ENCODE measurements at regions not wholly inside any gene's neighbourhood (a gene's known extent, or its start where the extent isn't known, plus 50 kb on each side); places are given as distances from the start of the nearest gene placed in this dataset.

DNA sequence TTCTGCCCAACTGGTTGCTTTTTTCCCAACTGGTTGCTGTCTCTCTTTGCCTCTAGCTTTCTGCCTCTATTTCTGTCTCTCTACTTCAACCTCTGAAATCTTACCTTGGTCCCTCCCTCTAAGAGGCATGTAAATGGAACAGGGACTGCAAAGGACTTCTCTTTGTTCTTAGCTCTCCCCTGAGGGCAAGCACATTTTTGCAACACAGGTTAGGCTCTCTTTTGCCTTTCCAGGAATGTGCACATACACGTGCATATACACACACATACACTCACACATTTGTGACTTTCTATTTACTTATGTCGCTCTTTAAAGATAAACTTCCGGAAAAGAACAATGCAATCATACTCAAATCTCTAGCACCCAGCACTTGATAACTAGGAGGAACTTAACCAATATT, 262.6 kb upstream of the DDX18 start:
- H3K9ac ChIP-seq (ENCODE audit: low read depth, low read length), result no peak overlapping the region
- no peak overlapping the region for H3K4me3 ChIP-seq (ENCODE audit: low read length)
- peaks cover 27% of the 10 kb centered on the region for H3K4me1 ChIP-seq (ENCODE audit: insufficient read depth, low read length)
- no peak overlapping the region for H3K27ac ChIP-seq (ENCODE audit: low read length)
- no peaks in the 10 kb centered on the region for H3K9me3 ChIP-seq (ENCODE audit: insufficient read depth, low read depth, low read length)
- H3K27me3 ChIP-seq (ENCODE audit: insufficient read depth, low read length), result no peaks in the 10 kb centered on the region
- no peaks in the 10 kb centered on the region for H3K36me3 ChIP-seq (ENCODE audit: insufficient read depth, low read depth, low read length)

DNA sequence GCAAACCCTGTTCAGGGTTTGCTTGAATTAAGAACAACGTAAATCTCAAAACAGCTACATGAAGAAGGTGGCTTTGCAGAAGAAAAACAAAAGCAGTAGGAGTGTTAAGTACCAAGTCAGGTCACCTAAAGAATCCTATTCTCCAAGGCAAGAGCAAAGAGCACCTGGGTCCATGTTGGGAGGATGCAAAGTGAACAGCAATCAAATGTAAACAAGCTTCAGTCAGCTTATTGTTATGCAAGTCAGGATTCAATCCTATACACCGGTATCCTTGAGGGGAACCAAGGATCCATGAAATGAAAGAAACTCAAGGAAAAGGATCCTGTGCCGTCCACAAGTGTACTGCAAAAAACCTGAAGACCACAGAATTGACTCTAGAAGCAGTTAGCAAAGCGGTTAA, 261.0 kb upstream of the DDX18 start:
- H3K27ac ChIP-seq (ENCODE audit: low read length), result no peak overlapping the region
- H3K36me3 ChIP-seq (ENCODE audit: insufficient read depth, low read depth, low read length), result no peaks in the 10 kb centered on the region
- peak overlapping the region; percentile 36; the same call in 1 of the 2 replicates for H3K4me3 ChIP-seq (ENCODE audit: low read length)
- no peak overlapping the region; the same call in 1 of the 2 replicates for H3K9ac ChIP-seq (ENCODE audit: low read depth, low read length)
- H3K4me1 ChIP-seq (ENCODE audit: insufficient read depth, low read length), result peaks cover 27% of the 10 kb centered on the region
- H3K27me3 ChIP-seq (ENCODE audit: insufficient read depth, low read length), result no peaks in the 10 kb centered on the region
- H3K9me3 ChIP-seq (ENCODE audit: insufficient read depth, low read depth, low read length), result no peaks in the 10 kb centered on the region

DNA sequence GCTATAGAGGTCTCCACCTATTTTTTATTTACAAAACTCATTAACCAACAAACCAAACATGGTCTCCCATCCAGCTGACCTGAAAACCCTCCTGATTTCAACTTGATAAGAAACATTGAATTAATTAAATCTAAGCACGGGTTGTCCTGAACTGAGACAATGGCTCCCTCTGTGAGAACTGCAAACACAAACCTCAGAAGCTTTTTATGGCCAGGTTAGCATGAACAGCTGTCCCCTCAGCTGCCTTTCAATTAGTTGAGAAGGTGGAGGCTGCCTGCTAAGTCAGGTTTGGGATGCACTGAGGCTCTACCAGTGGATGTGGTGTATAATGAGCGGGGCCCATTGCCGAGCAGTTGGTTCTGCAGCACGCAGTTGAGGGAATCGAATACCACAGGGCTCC, 258.5 kb upstream of the DDX18 start:
- H3K27me3 ChIP-seq (ENCODE audit: insufficient read depth, low read length), result no peaks in the 10 kb centered on the region
- H3K27ac ChIP-seq (ENCODE audit: low read length), result no peak overlapping the region
- H3K9ac ChIP-seq (ENCODE audit: low read depth, low read length), result no peak overlapping the region
- no peaks in the 10 kb centered on the region for H3K9me3 ChIP-seq (ENCODE audit: insufficient read depth, low read depth, low read length)
- no peaks in the 10 kb centered on the region for H3K36me3 ChIP-seq (ENCODE audit: insufficient read depth, low read depth, low read length)
- no peak overlapping the region for H3K4me3 ChIP-seq (ENCODE audit: low read length)
- H3K4me1 ChIP-seq (ENCODE audit: insufficient read depth, low read length), result peaks cover 27% of the 10 kb centered on the region

DNA sequence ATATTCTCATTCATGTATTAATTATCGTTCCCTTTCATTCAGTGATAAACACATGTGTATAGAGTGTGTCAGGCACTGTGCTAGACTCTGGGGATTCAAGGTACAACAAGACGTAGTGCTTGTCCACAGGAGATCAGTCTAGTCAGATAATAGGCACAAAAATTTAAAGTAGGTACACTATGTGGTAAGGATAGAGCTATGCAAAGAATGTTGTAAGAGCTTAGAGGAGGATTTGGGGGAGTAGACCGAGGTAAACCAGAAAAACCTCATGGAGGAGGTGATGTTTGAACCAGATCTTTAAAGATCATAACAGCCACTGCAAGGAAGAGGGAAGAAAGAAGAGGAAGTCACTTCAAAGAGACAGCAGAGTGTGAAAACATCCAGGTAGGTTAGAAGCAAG, 256.9 kb upstream of the DDX18 start:
- no peak overlapping the region for H3K4me3 ChIP-seq (ENCODE audit: low read length)
- no peak overlapping the region for H3K27ac ChIP-seq (ENCODE audit: low read length)
- H3K36me3 ChIP-seq (ENCODE audit: insufficient read depth, low read depth, low read length), result no peaks in the 10 kb centered on the region
- H3K9me3 ChIP-seq (ENCODE audit: insufficient read depth, low read depth, low read length), result no peaks in the 10 kb centered on the region
- H3K4me1 ChIP-seq (ENCODE audit: insufficient read depth, low read length), result peaks cover 13% of the 10 kb centered on the region
- H3K27me3 ChIP-seq (ENCODE audit: insufficient read depth, low read length), result no peaks in the 10 kb centered on the region
- no peak overlapping the region for H3K9ac ChIP-seq (ENCODE audit: low read depth, low read length)

DNA sequence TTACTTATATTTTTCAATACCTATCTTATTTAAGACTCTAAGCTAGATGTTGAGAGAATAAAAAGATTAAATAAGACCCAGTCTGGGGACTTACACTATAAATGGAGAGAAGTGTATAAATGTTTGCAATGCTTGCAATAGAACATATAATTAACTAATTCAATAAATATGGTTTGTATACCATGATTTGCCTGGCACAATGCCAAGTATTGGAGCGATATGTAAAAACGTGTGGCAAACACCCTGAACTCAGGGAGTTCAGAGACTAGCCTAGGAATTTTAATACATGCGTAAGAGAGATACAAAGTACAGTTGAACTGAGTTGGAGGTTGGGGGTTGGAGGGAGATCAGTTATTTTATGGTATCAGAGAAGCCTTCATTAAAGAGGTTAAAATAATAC, 251.8 kb upstream of the DDX18 start:
- no peaks in the 10 kb centered on the region for H3K4me1 ChIP-seq (ENCODE audit: insufficient read depth, low read length)
- no peaks in the 10 kb centered on the region for H3K27me3 ChIP-seq (ENCODE audit: insufficient read depth, low read length)
- no peak overlapping the region for H3K27ac ChIP-seq (ENCODE audit: low read length)
- H3K9me3 ChIP-seq (ENCODE audit: insufficient read depth, low read depth, low read length), result no peaks in the 10 kb centered on the region
- H3K36me3 ChIP-seq (ENCODE audit: insufficient read depth, low read depth, low read length), result no peaks in the 10 kb centered on the region
- no peak overlapping the region for H3K9ac ChIP-seq (ENCODE audit: low read depth, low read length)
- H3K4me3 ChIP-seq (ENCODE audit: low read length), result no peak overlapping the region

DNA sequence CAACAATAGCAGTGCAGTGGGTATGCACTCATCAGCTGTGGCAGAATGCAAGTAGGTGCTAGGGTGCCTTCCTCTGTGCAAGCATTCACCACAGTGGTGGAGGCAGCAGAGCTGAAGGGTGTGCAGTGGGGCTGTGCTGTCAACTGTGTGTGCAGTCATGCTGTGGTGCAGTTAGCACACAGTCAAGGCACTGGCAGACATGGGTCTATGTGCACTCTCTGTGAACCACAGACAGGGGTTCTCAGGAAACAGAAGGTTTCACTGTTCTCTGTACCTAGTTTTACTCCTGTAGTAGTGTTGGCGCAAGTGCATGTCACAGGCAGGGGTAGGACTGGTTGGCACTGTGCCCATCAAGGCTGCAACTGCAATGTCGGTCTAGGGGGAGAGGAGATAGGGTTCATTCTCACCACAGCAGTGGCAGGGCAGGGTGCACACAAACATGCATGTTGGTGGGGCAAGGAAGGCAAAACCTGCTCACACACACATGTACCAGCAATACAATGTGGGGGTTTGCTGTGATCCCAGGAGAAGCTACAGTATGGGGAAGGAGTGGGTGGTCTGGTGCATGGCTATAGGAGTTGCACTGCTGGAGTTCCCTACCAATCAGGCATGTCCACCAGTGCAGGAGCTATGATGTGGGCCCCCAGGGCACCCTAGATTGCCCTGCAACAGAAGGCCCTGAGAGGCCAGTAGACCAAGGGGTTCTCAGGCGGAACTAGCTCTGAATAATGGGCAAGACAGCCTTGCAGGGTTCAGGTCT, 242.7 kb upstream of the DDX18 start:
- Histone ChIP-seq H3K27ac (ENCODE audit: low read length) (no peak overlapping the region), H3K9me3 (ENCODE audit: insufficient read depth, low read depth, low read length) (peaks cover 24% of the 10 kb centered on the region)

DNA sequence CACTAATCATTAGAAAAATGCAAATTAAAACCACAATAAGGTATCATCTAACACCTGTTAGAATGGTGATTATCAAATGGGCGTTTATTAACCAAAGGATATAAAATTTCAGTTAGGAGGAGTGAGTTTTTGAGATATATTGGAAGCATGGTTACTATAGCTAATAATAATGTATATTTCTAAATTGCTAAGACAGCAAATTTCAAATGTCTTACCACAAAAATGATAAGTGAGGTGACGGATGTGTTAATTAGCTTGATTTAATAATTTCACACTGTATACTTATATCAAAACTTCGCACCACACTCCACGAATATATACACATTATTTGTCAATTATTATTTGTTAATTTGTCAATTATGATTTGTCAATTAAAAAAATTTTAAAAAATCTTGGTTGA, 227.2 kb upstream of the DDX18 start:
- no peaks in the 10 kb centered on the region for H3K36me3 ChIP-seq (ENCODE audit: insufficient read depth, low read depth, low read length)
- no peak overlapping the region for H3K4me3 ChIP-seq (ENCODE audit: low read length)
- H3K4me1 ChIP-seq (ENCODE audit: insufficient read depth, low read length), result no peaks in the 10 kb centered on the region
- peaks cover 4% of the 10 kb centered on the region; the same call in 1 of the 2 replicates for H3K9me3 ChIP-seq (ENCODE audit: insufficient read depth, low read depth, low read length)
- no peak overlapping the region for H3K27ac ChIP-seq (ENCODE audit: low read length)
- no peaks in the 10 kb centered on the region for H3K27me3 ChIP-seq (ENCODE audit: insufficient read depth, low read length)
- H3K9ac ChIP-seq (ENCODE audit: low read depth, low read length), result no peak overlapping the region

More for the DNA sequence above, 242.7 kb upstream of the DDX18 start:
- Histone ChIP-seq H3K9ac (ENCODE audit: low read depth, low read length) (no peak overlapping the region), H3K36me3 (ENCODE audit: insufficient read depth, low read depth, low read length) (no peaks in the 10 kb centered on the region), H3K4me3 (ENCODE audit: low read length) (no peak overlapping the region), H3K4me1 (ENCODE audit: insufficient read depth, low read length) (no peaks in the 10 kb centered on the region), H3K27me3 (ENCODE audit: insufficient read depth, low read length) (no peaks in the 10 kb centered on the region)

DNA sequence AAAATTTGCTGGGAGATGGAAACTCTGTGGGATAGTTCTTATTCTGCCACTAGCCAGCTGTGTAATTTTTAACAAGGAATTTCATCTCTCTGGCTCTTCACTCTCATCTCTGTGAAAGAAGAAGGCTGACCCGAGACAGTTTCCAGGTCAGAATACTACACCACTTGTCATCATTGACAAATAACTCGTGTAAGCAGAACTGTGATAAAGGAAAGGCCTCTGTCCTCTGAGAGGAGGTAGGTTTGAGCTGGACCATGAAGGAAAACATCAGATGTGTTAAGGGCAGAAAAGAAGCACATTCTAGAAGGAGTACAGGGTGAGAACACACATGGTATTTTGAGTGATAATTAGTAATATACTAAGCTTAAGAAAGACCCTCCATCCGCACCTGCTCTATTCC, 211.4 kb upstream of the DDX18 start:
- no peak overlapping the region for H3K27ac ChIP-seq (ENCODE audit: low read length)
- H3K4me3 ChIP-seq (ENCODE audit: low read length), result no peak overlapping the region
- no peaks in the 10 kb centered on the region for H3K27me3 ChIP-seq (ENCODE audit: insufficient read depth, low read length)
- no peaks in the 10 kb centered on the region for H3K36me3 ChIP-seq (ENCODE audit: insufficient read depth, low read depth, low read length)
- H3K9me3 ChIP-seq (ENCODE audit: insufficient read depth, low read depth, low read length), result no peaks in the 10 kb centered on the region
- no peaks in the 10 kb centered on the region; the same call in 1 of the 2 replicates for H3K4me1 ChIP-seq (ENCODE audit: insufficient read depth, low read length)
- H3K9ac ChIP-seq (ENCODE audit: low read depth, low read length), result no peak overlapping the region

DNA sequence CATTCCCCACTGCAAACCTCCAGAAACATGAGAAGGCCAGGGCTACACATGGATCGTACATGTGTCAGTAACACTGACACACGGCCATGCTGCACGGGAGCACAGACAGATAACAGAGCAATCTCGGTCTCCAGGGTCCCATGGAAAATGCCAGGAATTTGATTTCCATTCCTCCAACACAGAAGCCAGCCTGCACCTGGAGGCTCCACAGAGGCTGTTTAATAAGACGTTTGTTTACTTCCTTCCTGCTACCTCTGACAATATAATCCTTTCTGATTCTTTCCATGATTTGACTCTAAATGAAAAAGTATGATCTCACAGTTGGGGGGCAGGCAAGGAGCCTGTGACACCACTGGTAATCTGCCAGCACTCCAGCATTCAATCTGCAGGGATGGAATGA, 210.9 kb upstream of the DDX18 start:
- Histone ChIP-seq H3K4me1 (ENCODE audit: insufficient read depth, low read length) (no peaks in the 10 kb centered on the region; the same call in 1 of the 2 replicates), H3K4me3 (ENCODE audit: low read length) (no peak overlapping the region), H3K27me3 (ENCODE audit: insufficient read depth, low read length) (no peaks in the 10 kb centered on the region), H3K9me3 (ENCODE audit: insufficient read depth, low read depth, low read length) (no peaks in the 10 kb centered on the region), H3K9ac (ENCODE audit: low read depth, low read length) (no peak overlapping the region), H3K36me3 (ENCODE audit: insufficient read depth, low read depth, low read length) (no peaks in the 10 kb centered on the region), H3K27ac (ENCODE audit: low read length) (no peak overlapping the region)

DNA sequence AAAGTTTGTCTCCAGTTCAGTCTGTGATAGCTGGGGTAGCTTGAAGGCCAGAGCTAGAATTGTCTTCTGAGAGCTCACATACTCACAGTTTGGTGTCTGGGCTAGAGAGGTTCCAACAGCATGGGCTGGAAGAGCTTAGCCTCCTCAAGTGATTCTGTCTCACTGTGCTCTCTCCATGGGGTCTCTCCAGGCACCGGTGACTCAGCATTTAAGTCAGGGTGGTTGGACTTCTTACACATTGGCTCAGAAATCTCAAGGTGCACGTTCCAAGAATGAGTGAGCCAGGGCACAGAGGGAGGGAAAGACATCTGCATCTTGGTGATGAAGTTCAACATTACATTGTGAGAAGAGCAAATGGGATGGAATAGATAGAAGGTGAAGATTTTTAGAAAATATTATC, 207.3 kb upstream of the DDX18 start:
- Histone ChIP-seq H3K4me3 (ENCODE audit: low read length) (no peak overlapping the region), H3K36me3 (ENCODE audit: insufficient read depth, low read depth, low read length) (no peaks in the 10 kb centered on the region), H3K9me3 (ENCODE audit: insufficient read depth, low read depth, low read length) (no peaks in the 10 kb centered on the region), H3K9ac (ENCODE audit: low read depth, low read length) (no peak overlapping the region), H3K27ac (ENCODE audit: low read length) (no peak overlapping the region), H3K27me3 (ENCODE audit: insufficient read depth, low read length) (no peaks in the 10 kb centered on the region), H3K4me1 (ENCODE audit: insufficient read depth, low read length) (no peaks in the 10 kb centered on the region; the same call in 1 of the 2 replicates)

DNA sequence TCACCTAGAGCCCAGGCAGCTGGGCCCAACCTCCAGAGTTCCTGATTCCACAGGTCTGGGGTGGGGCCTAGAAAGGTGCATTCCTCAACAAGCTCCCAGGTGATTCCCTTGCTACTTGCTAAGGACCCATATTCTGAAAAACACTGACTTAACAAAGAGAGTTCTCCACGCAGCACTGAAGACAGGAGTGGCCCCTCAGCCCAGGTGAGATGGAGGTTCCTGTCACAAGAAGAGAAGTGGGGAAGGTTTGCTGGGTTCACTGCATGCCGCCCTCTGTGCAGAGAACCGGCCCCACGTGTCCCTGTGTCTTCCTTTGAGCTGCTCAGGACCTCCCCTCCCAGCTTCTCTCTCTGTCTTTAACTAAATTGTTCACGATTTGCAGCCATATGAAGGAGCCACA, 201.4 kb upstream of the DDX18 start:
- Histone ChIP-seq H3K4me1 (ENCODE audit: insufficient read depth, low read length) (no peaks in the 10 kb centered on the region), H3K9ac (ENCODE audit: low read depth, low read length) (no peak overlapping the region), H3K27me3 (ENCODE audit: insufficient read depth, low read length) (no peaks in the 10 kb centered on the region), H3K4me3 (ENCODE audit: low read length) (no peak overlapping the region), H3K36me3 (ENCODE audit: insufficient read depth, low read depth, low read length) (no peaks in the 10 kb centered on the region), H3K27ac (ENCODE audit: low read length) (no peak overlapping the region), H3K9me3 (ENCODE audit: insufficient read depth, low read depth, low read length) (no peaks in the 10 kb centered on the region)

DNA sequence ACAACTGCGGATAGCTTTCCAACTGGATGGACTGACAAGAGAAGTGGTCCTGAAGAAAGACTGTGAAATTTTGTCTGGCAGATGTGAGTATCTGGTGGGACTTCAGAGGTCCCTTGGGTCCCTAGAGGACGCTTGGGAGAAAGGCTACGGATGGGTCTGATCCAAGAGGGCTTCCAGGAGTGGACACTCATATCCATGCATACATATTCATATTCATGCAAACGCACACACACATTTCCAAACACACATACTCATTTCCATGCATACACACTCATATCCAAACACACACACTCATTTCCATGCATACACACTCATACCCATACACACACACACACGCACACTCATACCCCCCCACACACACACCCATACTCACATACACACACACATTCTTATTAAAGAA, 200.2 kb upstream of the DDX18 start:
- no peaks in the 10 kb centered on the region for H3K4me1 ChIP-seq (ENCODE audit: insufficient read depth, low read length)
- no peak overlapping the region for H3K9ac ChIP-seq (ENCODE audit: low read depth, low read length)
- no peaks in the 10 kb centered on the region for H3K36me3 ChIP-seq (ENCODE audit: insufficient read depth, low read depth, low read length)
- H3K4me3 ChIP-seq (ENCODE audit: low read length), result no peak overlapping the region
- H3K27me3 ChIP-seq (ENCODE audit: insufficient read depth, low read length), result no peaks in the 10 kb centered on the region
- no peaks in the 10 kb centered on the region for H3K9me3 ChIP-seq (ENCODE audit: insufficient read depth, low read depth, low read length)
- no peak overlapping the region for H3K27ac ChIP-seq (ENCODE audit: low read length)

All from iPS-20b (cell line).